ENCODE measurements at regions not wholly inside any gene's neighbourhood (a gene's known extent, or its start where the extent isn't known, plus 50 kb on each side); places are given as distances from the start of the nearest gene placed in this dataset.

GRCh38 chr5:33305572-33305971 is 135.2 kb upstream of the TARS1 start:
- no peak overlapping the region for H3K27ac Mint-ChIP-seq
- H3K4me1 Mint-ChIP-seq: no peaks in the 10 kb centered on the region

DNA sequence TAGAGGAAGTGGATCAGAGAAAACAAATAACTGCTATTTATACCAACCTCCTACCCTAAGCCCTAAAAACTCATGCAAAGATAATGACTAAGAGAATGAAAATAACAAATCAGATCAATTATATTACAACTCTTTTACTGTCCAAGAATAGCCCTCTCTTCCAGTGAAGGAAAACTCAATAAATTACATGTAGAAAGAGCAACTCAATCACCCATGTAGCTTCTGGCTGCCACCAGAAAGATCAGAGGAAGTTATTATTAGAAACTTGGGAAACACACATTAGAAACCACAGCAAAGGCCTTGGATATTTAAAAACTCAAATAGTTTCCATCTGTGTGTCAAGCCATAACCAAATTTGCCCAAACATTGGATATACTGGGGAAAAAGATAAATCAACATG is 134.0 kb upstream of the TARS1 start:
- no peak overlapping the region for H3K27ac ChIP-seq (ENCODE audit: low read depth)
- no peaks in the 10 kb centered on the region for H3K27me3 ChIP-seq (ENCODE audit: insufficient read depth)
- H3K4me2 ChIP-seq: no peak overlapping the region
- TF ChIP-seq CTCF (conservative IDR thresholded peaks at IDR 0.05; ENCODE audit: low read depth in 2 of 2): no peak
- H4K20me1 ChIP-seq (replicated peaks; ENCODE audit: insufficient read depth): no peaks in the 10 kb centered on the region
- no peaks in the 10 kb centered on the region for H3K36me3 ChIP-seq (ENCODE audit: insufficient read depth)
- Mint-ChIP-seq H3K4me3 (no peak overlapping the region), H3K36me3 (ENCODE audit: low read depth) (no peaks in the 10 kb centered on the region), H3K27me3 (ENCODE audit: insufficient read depth, low read depth, poor library complexity) (peaks cover 1% of the 10 kb centered on the region), H3K4me1 (no peaks in the 10 kb centered on the region), H3K27ac (no peak overlapping the region), H3K9me3 (no peaks in the 10 kb centered on the region)
- H2AFZ ChIP-seq: no peak overlapping the region
- no peaks in the 10 kb centered on the region for H3K4me1 ChIP-seq (ENCODE audit: insufficient read depth)
- no peak for DNase-seq (ENCODE audit: low spot score)
- no peaks in the 10 kb centered on the region for H3K9me2 ChIP-seq (ENCODE audit: insufficient read depth)
- H3K4me3 ChIP-seq: no peak overlapping the region
- H3F3A ChIP-seq (replicated peaks; ENCODE audit: low read depth): no peaks in the 10 kb centered on the region
- ATAC-seq: no peak
- no peaks in the 10 kb centered on the region for H3K79me2 ChIP-seq (replicated peaks; ENCODE audit: insufficient read depth)

More at GRCh38 chr5:33305572-33305971, 135.2 kb upstream of the TARS1 start:
- Histone ChIP-seq H3F3A (replicated peaks; ENCODE audit: low read depth) (no peaks in the 10 kb centered on the region), H3K36me3 (ENCODE audit: insufficient read depth) (no peaks in the 10 kb centered on the region), H4K20me1 (replicated peaks; ENCODE audit: insufficient read depth) (no peaks in the 10 kb centered on the region), H3K4me1 (ENCODE audit: insufficient read depth) (no peaks in the 10 kb centered on the region), H3K79me2 (replicated peaks; ENCODE audit: insufficient read depth) (no peaks in the 10 kb centered on the region), H3K27me3 (ENCODE audit: insufficient read depth) (no peaks in the 10 kb centered on the region), H3K9me2 (ENCODE audit: insufficient read depth) (no peaks in the 10 kb centered on the region), H3K4me3 (no peak overlapping the region), H3K27ac (ENCODE audit: low read depth) (no peak overlapping the region), H2AFZ (no peak overlapping the region), H3K4me2 (no peak overlapping the region)
- Mint-ChIP-seq H3K27me3 (ENCODE audit: insufficient read depth, low read depth, poor library complexity) (peaks cover 1% of the 10 kb centered on the region), H3K9me3 (no peaks in the 10 kb centered on the region), H3K4me3 (no peak overlapping the region), H3K36me3 (ENCODE audit: low read depth) (no peaks in the 10 kb centered on the region)
- TF ChIP-seq CREB1 (CRISPR knock-in tag; IDR thresholded peaks at IDR 0.05; ENCODE audit: low read depth) (no peak), POLR2AphosphoS5 (IDR thresholded peaks at IDR 0.05; ENCODE audit: low read depth) (no peak), STAT1 (IDR thresholded peaks at IDR 0.05; ENCODE audit: unreplicated experiment) (no peak), EZH2 (IDR thresholded peaks at IDR 0.05; ENCODE audit: low read depth, unreplicated experiment) (no peak)
- ATAC-seq (no peak), DNase-seq (ENCODE audit: low spot score) (no peak)

DNA sequence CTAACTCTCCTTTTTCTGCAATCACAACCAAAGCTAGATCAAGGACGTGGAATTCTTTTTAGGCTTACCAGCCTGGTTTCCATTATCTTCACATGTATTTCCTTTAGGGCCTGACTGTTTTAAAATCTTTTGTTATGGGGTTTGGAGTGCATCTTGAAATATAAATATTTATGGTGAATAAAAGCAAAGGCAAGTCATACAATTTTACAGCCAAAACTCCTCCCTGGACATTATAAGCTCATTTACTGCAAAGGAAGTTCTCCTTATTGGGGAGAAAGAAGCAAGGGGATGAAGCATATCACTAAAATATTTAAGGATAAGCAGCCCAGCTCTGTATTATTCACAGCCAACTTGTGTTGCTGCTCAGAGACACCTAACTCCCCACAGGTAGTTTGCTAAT is 132.2 kb upstream of the TARS1 start:
- H3F3A ChIP-seq (replicated peaks; ENCODE audit: low read depth): no peaks in the 10 kb centered on the region
- H4K20me1 ChIP-seq (replicated peaks; ENCODE audit: insufficient read depth): no peaks in the 10 kb centered on the region
- no peaks in the 10 kb centered on the region for H3K4me1 ChIP-seq (ENCODE audit: insufficient read depth)
- H3K27ac Mint-ChIP-seq: no peak overlapping the region
- no peaks in the 10 kb centered on the region for H3K9me3 Mint-ChIP-seq
- H3K79me2 ChIP-seq (replicated peaks; ENCODE audit: insufficient read depth): no peaks in the 10 kb centered on the region
- no peak overlapping the region for H2AFZ ChIP-seq
- peaks cover 9% of the 10 kb centered on the region; the same call in 1 of the 2 replicates for H3K9me2 ChIP-seq (ENCODE audit: insufficient read depth)
- ATAC-seq (no peak), DNase-seq (ENCODE audit: low spot score) (no peak)
- no peaks in the 10 kb centered on the region for H3K36me3 Mint-ChIP-seq (ENCODE audit: low read depth)
- H3K36me3 ChIP-seq (ENCODE audit: insufficient read depth): no peaks in the 10 kb centered on the region
- H3K4me3 Mint-ChIP-seq: no peak overlapping the region
- H3K4me2 ChIP-seq: no peak overlapping the region
- H3K4me1 Mint-ChIP-seq: no peaks in the 10 kb centered on the region
- H3K4me3 ChIP-seq: no peak overlapping the region
- H3K27ac ChIP-seq (ENCODE audit: low read depth): no peak overlapping the region
- H3K27me3 Mint-ChIP-seq (ENCODE audit: insufficient read depth, low read depth, poor library complexity): no peaks in the 10 kb centered on the region
- H3K27me3 ChIP-seq (ENCODE audit: insufficient read depth): no peaks in the 10 kb centered on the region
- TF ChIP-seq EZH2phosphoT487 (IDR thresholded peaks at IDR 0.05; ENCODE audit: unreplicated experiment) (no peak), EZH2 (IDR thresholded peaks at IDR 0.05; ENCODE audit: low read depth, unreplicated experiment) (no peak), STAT1 (IDR thresholded peaks at IDR 0.05; ENCODE audit: unreplicated experiment) (no peak), CREB1 (CRISPR knock-in tag; IDR thresholded peaks at IDR 0.05; ENCODE audit: low read depth) (no peak), JUNB (IDR thresholded peaks at IDR 0.05; ENCODE audit: unreplicated experiment) (no peak), ZNF331 (CRISPR knock-in tag; IDR thresholded peaks at IDR 0.05; ENCODE audit: low read depth) (no peak), POLR2AphosphoS5 (IDR thresholded peaks at IDR 0.05; ENCODE audit: low read depth) (no peak), ZNF114 (CRISPR knock-in tag; IDR thresholded peaks at IDR 0.05) (no peak)
- TF ChIP-seq, protein P1, sequence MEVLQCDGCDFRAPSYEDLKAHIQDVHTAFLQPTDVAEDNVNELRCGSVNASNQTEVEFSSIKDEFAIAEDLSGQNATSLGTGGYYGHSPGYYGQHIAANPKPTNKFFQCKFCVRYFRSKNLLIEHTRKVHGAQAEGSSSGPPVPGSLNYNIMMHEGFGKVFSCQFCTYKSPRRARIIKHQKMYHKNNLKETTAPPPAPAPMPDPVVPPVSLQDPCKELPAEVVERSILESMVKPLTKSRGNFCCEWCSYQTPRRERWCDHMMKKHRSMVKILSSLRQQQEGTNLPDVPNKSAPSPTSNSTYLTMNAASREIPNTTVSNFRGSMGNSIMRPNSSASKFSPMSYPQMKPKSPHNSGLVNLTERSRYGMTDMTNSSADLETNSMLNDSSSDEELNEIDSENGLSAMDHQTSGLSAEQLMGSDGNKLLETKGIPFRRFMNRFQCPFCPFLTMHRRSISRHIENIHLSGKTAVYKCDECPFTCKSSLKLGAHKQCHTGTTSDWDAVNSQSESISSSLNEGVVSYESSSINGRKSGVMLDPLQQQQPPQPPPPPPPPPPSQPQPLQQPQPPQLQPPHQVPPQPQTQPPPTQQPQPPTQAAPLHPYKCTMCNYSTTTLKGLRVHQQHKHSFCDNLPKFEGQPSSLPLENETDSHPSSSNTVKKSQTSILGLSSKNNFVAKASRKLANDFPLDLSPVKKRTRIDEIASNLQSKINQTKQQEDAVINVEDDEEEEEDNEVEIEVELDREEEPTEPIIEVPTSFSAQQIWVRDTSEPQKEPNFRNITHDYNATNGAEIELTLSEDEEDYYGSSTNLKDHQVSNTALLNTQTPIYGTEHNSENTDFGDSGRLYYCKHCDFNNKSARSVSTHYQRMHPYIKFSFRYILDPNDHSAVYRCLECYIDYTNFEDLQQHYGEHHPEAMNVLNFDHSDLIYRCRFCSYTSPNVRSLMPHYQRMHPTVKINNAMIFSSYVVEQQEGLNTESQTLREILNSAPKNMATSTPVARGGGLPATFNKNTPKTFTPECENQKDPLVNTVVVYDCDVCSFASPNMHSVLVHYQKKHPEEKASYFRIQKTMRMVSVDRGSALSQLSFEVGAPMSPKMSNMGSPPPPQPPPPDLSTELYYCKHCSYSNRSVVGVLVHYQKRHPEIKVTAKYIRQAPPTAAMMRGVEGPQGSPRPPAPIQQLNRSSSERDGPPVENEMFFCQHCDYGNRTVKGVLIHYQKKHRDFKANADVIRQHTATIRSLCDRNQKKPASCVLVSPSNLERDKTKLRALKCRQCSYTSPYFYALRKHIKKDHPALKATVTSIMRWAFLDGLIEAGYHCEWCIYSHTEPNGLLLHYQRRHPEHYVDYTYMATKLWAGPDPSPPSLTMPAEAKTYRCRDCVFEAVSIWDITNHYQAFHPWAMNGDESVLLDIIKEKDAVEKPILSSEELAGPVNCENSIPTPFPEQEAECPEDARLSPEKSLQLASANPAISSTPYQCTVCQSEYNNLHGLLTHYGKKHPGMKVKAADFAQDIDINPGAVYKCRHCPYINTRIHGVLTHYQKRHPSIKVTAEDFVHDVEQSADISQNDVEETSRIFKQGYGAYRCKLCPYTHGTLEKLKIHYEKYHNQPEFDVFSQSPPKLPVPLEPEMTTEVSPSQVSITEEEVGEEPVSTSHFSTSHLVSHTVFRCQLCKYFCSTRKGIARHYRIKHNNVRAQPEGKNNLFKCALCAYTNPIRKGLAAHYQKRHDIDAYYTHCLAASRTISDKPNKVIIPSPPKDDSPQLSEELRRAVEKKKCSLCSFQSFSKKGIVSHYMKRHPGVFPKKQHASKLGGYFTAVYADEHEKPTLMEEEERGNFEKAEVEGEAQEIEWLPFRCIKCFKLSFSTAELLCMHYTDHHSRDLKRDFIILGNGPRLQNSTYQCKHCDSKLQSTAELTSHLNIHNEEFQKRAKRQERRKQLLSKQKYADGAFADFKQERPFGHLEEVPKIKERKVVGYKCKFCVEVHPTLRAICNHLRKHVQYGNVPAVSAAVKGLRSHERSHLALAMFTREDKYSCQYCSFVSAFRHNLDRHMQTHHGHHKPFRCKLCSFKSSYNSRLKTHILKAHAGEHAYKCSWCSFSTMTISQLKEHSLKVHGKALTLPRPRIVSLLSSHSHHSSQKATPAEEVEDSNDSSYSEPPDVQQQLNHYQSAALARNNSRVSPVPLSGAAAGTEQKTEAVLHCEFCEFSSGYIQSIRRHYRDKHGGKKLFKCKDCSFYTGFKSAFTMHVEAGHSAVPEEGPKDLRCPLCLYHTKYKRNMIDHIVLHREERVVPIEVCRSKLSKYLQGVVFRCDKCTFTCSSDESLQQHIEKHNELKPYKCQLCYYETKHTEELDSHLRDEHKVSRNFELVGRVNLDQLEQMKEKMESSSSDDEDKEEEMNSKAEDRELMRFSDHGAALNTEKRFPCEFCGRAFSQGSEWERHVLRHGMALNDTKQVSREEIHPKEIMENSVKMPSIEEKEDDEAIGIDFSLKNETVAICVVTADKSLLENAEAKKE (CRISPR knock-in tag; IDR thresholded peaks at IDR 0.05): no peak

Data from GM23338 (cell line).